Kidney (tissue), 13 donors: ENCODE measurements at regions not wholly inside any gene's neighbourhood (a gene's known extent, or its start where the extent isn't known, plus 50 kb on each side); places are given as distances from the start of the nearest gene placed in this dataset.

Source experiments
- DNase-seq, 5 donors: peaks; one replicate each; pipeline ENCODE4 v3.0.0-alpha.2; 2013 to 2020
- FAIRE-seq: peaks from 2 replicates; lab custom pipeline; 2012; peaks lifted over from hg19 to GRCh38; lab: Jason Lieb, UNC
- H3K27ac ChIP-seq, 2 donors: one replicate each; pipeline ENCODE4 v1.7.0; 2013; ENCODE audit warnings: low read depth in 2 of 2, low read length in 2 of 2, inconsistent platforms in 1 of 2
- H3K27me3 ChIP-seq: one replicate; pipeline ENCODE4 v1.7.1; 2013; ENCODE audit warnings: low read length, inconsistent platforms; ENCODE audit not compliant: control insufficient read depth, insufficient read depth
- H3K36me3 ChIP-seq, 3 donors: one replicate each; pipeline versions ENCODE4 v1.7.0 to v1.7.1; 2013; ENCODE audit warnings: low read length in 3 of 3, control low read depth in 1 of 3, inconsistent platforms in 1 of 3; ENCODE audit not compliant: insufficient read depth in 3 of 3, control insufficient read depth in 2 of 3
- H3K4me1 ChIP-seq, 3 donors: one replicate each; pipeline versions ENCODE4 v1.7.0 to v1.7.1; 2013; ENCODE audit warnings: low read length in 3 of 3, inconsistent platforms in 1 of 3, low read depth in 1 of 3; ENCODE audit not compliant: control insufficient read depth in 2 of 3, insufficient read depth in 2 of 3
- H3K4me3 ChIP-seq, 3 donors: one replicate each; pipeline versions ENCODE4 v1.7.0 to v1.8.1; 2013; ENCODE audit warnings: low read length in 3 of 3, control low read depth in 1 of 3, inconsistent platforms in 1 of 3
- H3K9ac ChIP-seq, 3 donors: one replicate each; pipeline versions ENCODE4 v1.7.0 to v1.7.1; 2013; ENCODE audit warnings: low read length in 3 of 3, control low read depth in 1 of 3, inconsistent platforms in 1 of 3
- H3K9me3 ChIP-seq, 3 donors: one replicate each; pipeline versions ENCODE4 v1.7.0 to v1.7.1; 2013; ENCODE audit warnings: low read length in 3 of 3, control low read depth in 1 of 3, inconsistent platforms in 1 of 3; ENCODE audit not compliant: control insufficient read depth in 2 of 3, insufficient read depth in 1 of 3
- CTCF ChIP-seq: IDR thresholded peaks from 3 replicates; pipeline ENCODE4 v1.5.1; 2012; ENCODE audit warnings: mild to moderate bottlenecking, moderate library complexity, borderline replicate concordance; ENCODE audit not compliant: insufficient read depth; ENCODE audit errors: extremely low read depth
- intact Hi-C: fragments of 100-400 bp; cut with DNase I; formaldehyde crosslinking; loops from one replicate; pipeline ENCODE4 v1.11.1; 2022
- donor health status: control.
- donor health status: control.
- donor health status: control.
- donor health status: control.
- donor health status: control.
- donor health status: DM: yes; HTN: yes; CAD: no.
- donor health status: Normal renal cell carcinoma (clear cell type).

DNA sequence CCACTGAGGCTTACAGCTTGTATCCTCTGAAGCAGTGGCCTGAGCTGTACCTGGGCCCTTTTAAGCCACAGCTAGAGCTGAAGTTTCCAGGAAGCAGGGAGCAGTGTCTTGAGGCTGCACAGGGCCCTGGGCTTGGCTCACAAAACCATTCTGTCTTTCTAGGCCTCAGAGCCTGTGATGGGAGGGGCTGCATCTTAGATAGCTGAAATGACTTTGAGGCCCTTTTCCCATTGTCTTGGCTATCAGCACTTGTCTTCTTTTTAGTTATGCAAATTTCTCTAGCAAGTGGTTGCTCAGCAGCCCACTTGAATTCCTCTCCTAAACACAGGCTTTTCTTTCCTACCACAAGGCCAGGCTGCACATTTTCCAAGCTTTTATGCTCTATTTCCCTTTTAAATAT lies 864.2 kb downstream of the REEP3 start:
- TF ChIP-seq CTCF = no peak
- intact Hi-C loops = no loop called here
- Histone ChIP-seq H3K27ac (no peak overlapping the region), H3K9me3 (no peaks in the 10 kb centered on the region), H3K27me3 (no peaks in the 10 kb centered on the region), H3K9ac (no peak overlapping the region), H3K4me3 (no peak overlapping the region), H3K36me3 (no peaks in the 10 kb centered on the region), H3K4me1 (no peaks in the 10 kb centered on the region)
- no peak for DNase-seq
- FAIRE-seq = no peak

DNA sequence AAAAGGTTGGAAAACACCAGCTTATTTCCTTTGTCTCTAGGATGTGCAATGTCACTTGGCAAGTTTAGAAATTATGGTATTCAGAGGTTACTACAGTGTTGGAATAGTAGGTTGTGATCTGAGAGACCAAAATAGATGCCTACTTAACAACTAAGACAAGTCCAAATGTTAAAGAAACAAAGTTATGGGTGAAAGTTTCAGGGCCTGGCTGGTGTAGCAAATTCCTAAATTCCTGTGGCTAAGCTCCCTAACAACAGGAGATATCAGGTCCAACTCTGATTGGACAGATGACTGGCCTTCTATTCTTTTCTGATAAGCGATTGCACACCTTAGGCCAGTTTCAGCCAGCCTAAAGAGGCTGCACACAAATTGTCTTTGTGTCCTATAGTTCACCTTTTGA lies 873.5 kb downstream of the REEP3 start:
- no peaks in the 10 kb centered on the region for H3K4me1 ChIP-seq
- intact Hi-C loops = no loop called here
- DNase-seq (no peak), FAIRE-seq (no peak)
- H3K9ac ChIP-seq = no peak overlapping the region
- H3K9me3 ChIP-seq = no peaks in the 10 kb centered on the region
- H3K4me3 ChIP-seq = no peak overlapping the region
- H3K36me3 ChIP-seq = no peaks in the 10 kb centered on the region
- H3K27me3 ChIP-seq = no peaks in the 10 kb centered on the region
- TF ChIP-seq CTCF = no peak
- no peak overlapping the region for H3K27ac ChIP-seq

GRCh38 chr10:64396105-64396708 lies 875.0 kb downstream of the REEP3 start:
- FAIRE-seq = no peak
- Histone ChIP-seq H3K4me3 (no peak overlapping the region), H3K36me3 (no peaks in the 10 kb centered on the region), H3K9ac (no peak overlapping the region), H3K27me3 (no peaks in the 10 kb centered on the region), H3K9me3 (no peaks in the 10 kb centered on the region), H3K4me1 (no peaks in the 10 kb centered on the region), H3K27ac (no peak overlapping the region)
- peak in 2 of 5 donors; percentile 25 to 30 for DNase-seq
- TF ChIP-seq CTCF = no peak
- intact Hi-C loops = no loop called here

DNA sequence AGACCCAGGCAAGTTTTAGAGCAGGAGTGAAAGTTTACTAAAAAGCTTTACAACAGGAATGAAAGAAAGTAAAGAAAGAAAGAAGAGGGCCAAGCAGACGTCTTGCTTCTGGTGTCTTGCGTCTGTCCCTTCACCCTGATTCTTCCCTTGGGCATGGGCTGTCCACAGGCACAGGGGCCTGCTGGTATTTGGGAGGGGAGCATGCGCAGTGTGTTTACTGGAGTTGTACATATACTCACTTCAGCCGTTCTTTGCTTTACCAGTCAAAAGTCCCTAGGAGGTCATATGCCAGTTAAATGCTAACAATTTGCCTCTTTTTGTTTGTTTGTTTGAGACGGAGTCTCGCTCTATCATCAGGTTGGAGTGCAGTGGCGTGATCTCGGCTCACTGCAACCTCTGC lies 875.9 kb downstream of the REEP3 start:
- Histone ChIP-seq H3K36me3 (no peaks in the 10 kb centered on the region), H3K9ac (no peak overlapping the region), H3K27ac (no peak overlapping the region), H3K27me3 (no peaks in the 10 kb centered on the region), H3K4me3 (no peak overlapping the region), H3K4me1 (no peaks in the 10 kb centered on the region), H3K9me3 (no peaks in the 10 kb centered on the region)
- intact Hi-C loops = no loop called here
- no peak for DNase-seq
- TF ChIP-seq CTCF = no peak
- no peak for FAIRE-seq
